IMR-90 (cell line): ENCODE measurements at regions not wholly inside any gene's neighbourhood (a gene's known extent, or its start where the extent isn't known, plus 50 kb on each side); places are given as distances from the start of the nearest gene placed in this dataset.
"Not testable (repeated sequence)": the region's sequence is repeated elsewhere in the genome, so short reads cannot be mapped to it uniquely, and the experiment has no call there.

Experiments
- ATAC-seq: fragments of 200-7000 bp; cut with Tn5 transposase; 2 replicates; pipeline ENCODE4 v1.9.1; 2020; ENCODE audit warnings: low read depth, mild to moderate bottlenecking, moderate library complexity
- BruUV-seq: library from RNA; stranded (reverse); fragments of 400-500 nt; replicated peaks from 2 replicates; lab custom pipeline; 2021; lab: Mats Ljungman, UMichigan
- CTCF ChIA-PET: fragments of 300-600 bp; formaldehyde crosslinking; extraction: SDS; loops from one replicate; lab custom pipeline; 2021; ENCODE audit warnings: antibody characterized with exemption; lab: Yijun Ruan, JAX
- POLR2A ChIA-PET: fragments of 300-600 bp; sonication (Branson Sonifier 250); formaldehyde crosslinking; loops from one replicate; lab custom pipeline; 2022; ENCODE audit warnings: antibody characterized with exemption; ENCODE audit not compliant: unreplicated experiment; lab: Charles Lee
- DNase-seq: peaks from one replicate; pipeline ENCODE4 v3.0.0; 2013
- H2AFZ ChIP-seq: replicated peaks from 2 replicates; pipeline ENCODE3; 2013; ENCODE audit warnings: low read length, mild to moderate bottlenecking; ENCODE audit not compliant: poor library complexity
- H2AK5ac ChIP-seq: 2 replicates; pipeline ENCODE4 v1.6.1; 2013; ENCODE audit warnings: low read depth, low read length, inconsistent platforms
- H2AK9ac ChIP-seq: replicated peaks from 2 replicates; pipeline ENCODE3; 2013; ENCODE audit warnings: mild to moderate bottlenecking, low read depth, low read length, moderate library complexity; ENCODE audit not compliant: poor library complexity
- H2BK120ac ChIP-seq: 2 replicates; pipeline ENCODE4 v1.6.1; 2013; ENCODE audit warnings: low read depth, low read length, inconsistent platforms
- H2BK15ac ChIP-seq: 3 replicates; pipeline ENCODE4 v1.6.1; 2013; ENCODE audit warnings: low read depth, low read length, inconsistent platforms
- H2BK20ac ChIP-seq: 2 replicates; pipeline ENCODE4 v1.6.1; 2013; ENCODE audit warnings: low read depth, mild to moderate bottlenecking, inconsistent platforms, low read length, moderate library complexity
- H2BK5ac ChIP-seq: 2 replicates; pipeline ENCODE4 v1.6.1; 2013; ENCODE audit warnings: mild to moderate bottlenecking, low read depth, low read length, inconsistent platforms; ENCODE audit not compliant: poor library complexity, severe bottlenecking
- H3K14ac ChIP-seq: replicated peaks from 2 replicates; pipeline ENCODE4 v1.6.1; 2013; ENCODE audit warnings: low read depth, low read length, inconsistent platforms
- H3K18ac ChIP-seq: 2 replicates; pipeline ENCODE4 v1.6.1; 2013; ENCODE audit warnings: low read depth, low read length, control low read depth
- H3K23ac ChIP-seq: 2 replicates; pipeline ENCODE4 v1.6.1; 2013; ENCODE audit warnings: low read depth, low read length, inconsistent platforms
- H3K27ac ChIP-seq: 2 replicates; pipeline ENCODE4 v1.5.1; 2013; ENCODE audit warnings: mild to moderate bottlenecking, control low read depth, low read length; ENCODE audit not compliant: insufficient read depth
- H3K27me3 ChIP-seq: 2 replicates; pipeline ENCODE4 v1.6.1; 2013; ENCODE audit warnings: low read length; ENCODE audit not compliant: control insufficient read depth, insufficient read depth
- H3K36me3 ChIP-seq: 2 replicates; pipeline ENCODE4 v1.6.1; 2013; ENCODE audit warnings: low read length, mixed read lengths; ENCODE audit not compliant: control insufficient read depth, insufficient read depth
- H3K4ac ChIP-seq: 2 replicates; pipeline ENCODE4 v1.6.1; 2013; ENCODE audit warnings: low read depth, low read length, inconsistent platforms
- H3K4me1 ChIP-seq: 2 replicates; pipeline ENCODE4 v1.6.1; 2013; ENCODE audit warnings: low read length, mixed read lengths; ENCODE audit not compliant: control insufficient read depth, insufficient read depth
- H3K4me2 ChIP-seq: 2 replicates; pipeline ENCODE4 v1.6.1; 2013; ENCODE audit warnings: low read depth, mild to moderate bottlenecking, control low read depth, low read length, moderate library complexity
- H3K4me3 ChIP-seq: 2 replicates; pipeline ENCODE4 v1.5.1; 2013; ENCODE audit warnings: low read depth, mild to moderate bottlenecking, control low read depth, low read length, moderate library complexity; ENCODE audit not compliant: insufficient read depth
- H3K56ac ChIP-seq: 2 replicates; pipeline ENCODE4 v1.6.1; 2013; ENCODE audit warnings: low read length, inconsistent platforms; ENCODE audit not compliant: insufficient read depth; ENCODE audit errors: extremely low read depth
- H3K79me1 ChIP-seq, 2 experiments: 2 replicates each; pipeline ENCODE4 v1.6.1; 2013; ENCODE audit warnings: low read length in 2 of 2, inconsistent platforms in 1 of 2, low read depth in 1 of 2
- H3K9ac ChIP-seq: 2 replicates; pipeline ENCODE4 v1.6.1; 2013; ENCODE audit warnings: low read depth, low read length, control low read depth
- H3K9me1 ChIP-seq: 2 replicates; pipeline ENCODE4 v1.6.1; 2013; ENCODE audit warnings: low read length, inconsistent platforms; ENCODE audit not compliant: insufficient read depth
- H3K9me3 ChIP-seq: 2 replicates; pipeline ENCODE4 v1.6.1; 2013; ENCODE audit warnings: low read length; ENCODE audit not compliant: control insufficient read depth, insufficient read depth
- H4K20me1 ChIP-seq: 2 replicates; pipeline ENCODE4 v1.6.1; 2013; ENCODE audit warnings: low read length, inconsistent platforms; ENCODE audit not compliant: insufficient read depth
- H4K5ac ChIP-seq: 2 replicates; pipeline ENCODE4 v1.6.1; 2013; ENCODE audit warnings: mild to moderate bottlenecking, low read depth, low read length, control low read depth
- H4K8ac ChIP-seq, 2 experiments: 2 replicates each; pipeline ENCODE4 v1.6.1; 2013; ENCODE audit warnings: low read depth in 2 of 2, low read length in 2 of 2, control low read depth in 1 of 2, inconsistent platforms in 1 of 2
- H4K91ac ChIP-seq: 2 replicates; pipeline ENCODE4 v1.6.1; 2013; ENCODE audit warnings: low read depth, low read length, inconsistent platforms; ENCODE audit not compliant: insufficient read depth
- WGBS, 2 experiments: methylation state at CpG; one replicate each; pipeline versions ENCODE4 v1.1.5 to v1.1.7; 2013; ENCODE audit warnings: missing lambda C conversion rate in 2 of 2; ENCODE audit not compliant: insufficient read length in 1 of 2; ENCODE audit errors: extremely low coverage in 2 of 2; 5-methylcytosine and 5-hydroxymethylcytosine counted together
- dilution Hi-C: fragments of 300-500 bp; cut with HindIII; formaldehyde crosslinking; loops from one replicate; pipeline ENCODE4 v1.14.3; 2018; ENCODE audit warnings: low sequenced_read_pairs; ENCODE audit not compliant: unreplicated experiment
- in situ Hi-C: fragments of 300-500 bp; cut with MboI; formaldehyde crosslinking; loops from 3 replicates; pipeline ENCODE4 v1.14.3; 2019; ENCODE audit warnings: low sequenced_read_pairs, inconsistent platforms, mixed read lengths
- intact Hi-C: fragments of 100-400 bp; cut with micrococcal nuclease; formaldehyde crosslinking; loops from 2 replicates; pipeline ENCODE4 v1.10.0; 2022

DNA sequence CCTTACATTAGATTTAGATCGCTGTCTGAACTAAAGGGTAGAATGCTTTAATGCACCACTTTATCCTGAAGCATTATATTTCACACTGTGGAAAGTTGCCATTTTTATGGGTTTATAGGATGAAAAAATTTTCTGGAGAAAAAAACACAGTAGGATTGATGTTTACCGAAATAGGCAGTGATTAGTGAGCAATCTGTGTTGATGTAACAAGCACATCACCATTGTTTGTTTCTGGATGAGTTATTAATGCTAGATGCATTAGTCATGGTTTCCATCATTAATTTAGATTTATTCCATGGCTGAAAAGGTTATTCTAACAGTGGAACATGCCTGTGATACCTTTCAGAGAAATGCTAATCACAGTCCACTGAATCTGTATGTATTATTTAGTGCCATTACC lies 749.8 kb downstream of the PCDH11X start:
- WGBS, 2 experiments: no CpG with 5 or more reads among the region's 2 CpGs
- H2AK5ac ChIP-seq, H3K27ac ChIP-seq, H3K27me3 ChIP-seq, H4K8ac ChIP-seq, H3K4me3 ChIP-seq, H3K9me1 ChIP-seq, H2BK120ac ChIP-seq, H3K4ac ChIP-seq, H3K14ac ChIP-seq, H3K79me1 ChIP-seq, DNase-seq, H2BK5ac ChIP-seq, H3K4me2 ChIP-seq, in situ Hi-C loops, H3K23ac ChIP-seq, dilution Hi-C loops, H2BK20ac ChIP-seq, H3K9me3 ChIP-seq, H2AK9ac ChIP-seq, POLR2A ChIA-PET, H3K56ac ChIP-seq, H3K9ac ChIP-seq, ATAC-seq, H3K4me1 ChIP-seq, H2BK15ac ChIP-seq, H4K91ac ChIP-seq, BruUV-seq, H4K5ac ChIP-seq, H3K36me3 ChIP-seq, CTCF ChIA-PET, H2AFZ ChIP-seq, H4K20me1 ChIP-seq, intact Hi-C loops, H3K18ac ChIP-seq: not testable (repeated sequence)

GRCh38 chrX:92540461-92540860 lies 761.3 kb downstream of the PCDH11X start:
- H3K18ac ChIP-seq, dilution Hi-C loops, H3K56ac ChIP-seq, H2BK5ac ChIP-seq, H3K27ac ChIP-seq, in situ Hi-C loops, POLR2A ChIA-PET, H3K14ac ChIP-seq, H3K79me1 ChIP-seq, H3K4ac ChIP-seq, H2AK5ac ChIP-seq, ATAC-seq, H3K4me3 ChIP-seq, H3K4me1 ChIP-seq, DNase-seq, H2BK20ac ChIP-seq, intact Hi-C loops, H2AFZ ChIP-seq, H3K9me1 ChIP-seq, H3K27me3 ChIP-seq, H2BK120ac ChIP-seq, H2AK9ac ChIP-seq, BruUV-seq, H3K23ac ChIP-seq, H4K8ac ChIP-seq, H3K9me3 ChIP-seq, H3K9ac ChIP-seq, H3K36me3 ChIP-seq, H4K5ac ChIP-seq, CTCF ChIA-PET, H2BK15ac ChIP-seq, H4K91ac ChIP-seq, H3K4me2 ChIP-seq, H4K20me1 ChIP-seq: not testable (repeated sequence)
- no CpG with 5 or more reads among the region's 4 CpGs for WGBS, 2 experiments
